RWPE1 (cell line): ENCODE measurements at regions not wholly inside any gene's neighbourhood (a gene's known extent, or its start where the extent isn't known, plus 50 kb on each side); places are given as distances from the start of the nearest gene placed in this dataset.

Experiments
- CTCF ChIA-PET: fragments of 350-600 bp; sonication (Branson Sonifier 250); formaldehyde crosslinking; extraction: SDS; loops from one replicate; lab custom pipeline; 2021; lab: Yijun Ruan, JAX
- POLR2A ChIA-PET: fragments of 400-600 bp; formaldehyde crosslinking; extraction: SDS; loops from one replicate; lab custom pipeline; 2020; ENCODE audit warnings: antibody characterized with exemption; ENCODE audit not compliant: low non-redundant PET; lab: Yijun Ruan, JAX
- DNase-seq: peaks from one replicate; pipeline ENCODE4 v3.0.0; 2012; ENCODE audit warnings: low spot score
- H3K27ac ChIP-seq: fragments of 450-650 bp; 2 replicates; pipeline ENCODE4 v1.5.1; 2017
- CTCF ChIP-seq: fragments of 450-650 bp; conservative IDR thresholded peaks from 2 replicates; pipeline ENCODE4 v1.5.1; 2017; ENCODE audit warnings: low read depth, mild to moderate bottlenecking

GRCh38 chr5:174159327-174160114, 114.0 kb downstream of the NSG2 start:
- peak; percentile 97 for DNase-seq
- ChIA-PET CTCF (no interaction called here), POLR2A (no interaction called here)
- TF ChIP-seq CTCF = no peak
- peak overlapping the region; percentile 74 for H3K27ac ChIP-seq

GRCh38 chr5:174165406-174165805, 119.9 kb downstream of the NSG2 start:
- TF ChIP-seq CTCF = no peak
- POLR2A ChIA-PET = no interaction called here
- CTCF ChIA-PET = interaction anchor here (0.6 kb wide), 1 partner anchor 101 kb away, joined by 4 read pairs; no protein-coding TSS in a partner anchor
- H3K27ac ChIP-seq = no peak overlapping the region
- DNase-seq = no peak

GRCh38 chr5:174166231-174167079, 120.9 kb downstream of the NSG2 start:
- DNase-seq = no peak
- ChIA-PET CTCF (interaction anchor here (0.7 to 0.8 kb wide), 2 partner anchors 15 to 148 kb away, joined by 3 to 5 read pairs; no protein-coding TSS in a partner anchor), POLR2A (no interaction called here)
- TF ChIP-seq CTCF = no peak
- no peak overlapping the region for H3K27ac ChIP-seq

GRCh38 chr5:174167080-174167910, 121.8 kb downstream of the NSG2 start:
- no peak for TF ChIP-seq CTCF
- DNase-seq = no peak
- CTCF ChIA-PET = interaction anchor here (0.8 kb wide), 1 partner anchor 148 kb away, joined by 3 read pairs; no protein-coding TSS in a partner anchor
- H3K27ac ChIP-seq = no peak overlapping the region
- POLR2A ChIA-PET = no interaction called here

- no peak overlapping the region for H3K27ac ChIP-seq
- TF ChIP-seq CTCF = no peak
- ChIA-PET CTCF (interaction anchor here (0.6 kb wide), 1 partner anchor 62 kb away, joined by 4 read pairs; no protein-coding TSS in a partner anchor), POLR2A (no interaction called here)
- DNase-seq = no peak
Measured at GRCh38 chr5:174172152-174172551, 126.6 kb downstream of the NSG2 start.
